ENCODE measurements at regions not wholly inside any gene's neighbourhood (a gene's known extent, or its start where the extent isn't known, plus 50 kb on each side); places are given as distances from the start of the nearest gene placed in this dataset.
A peak's percentile ranks its signal among the peaks of the same experiment; 100 is the strongest.

DNA sequence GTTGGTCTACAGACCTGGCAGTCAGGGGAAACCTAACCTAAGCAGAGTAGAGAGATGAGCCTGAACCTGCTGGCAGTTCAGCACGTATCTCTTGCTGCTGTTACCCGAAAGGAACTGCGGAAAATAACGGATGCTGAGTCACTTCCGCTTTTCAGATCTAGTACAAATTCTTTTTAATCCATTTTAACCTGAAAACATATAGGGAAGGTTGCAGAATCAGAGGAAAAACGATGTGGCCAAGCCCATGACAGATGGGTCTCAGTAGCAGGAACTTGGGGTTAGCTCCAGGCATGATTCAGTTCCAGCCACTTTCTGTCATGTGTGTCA lies 120.7 kb upstream of the ADRA1D start:
- peaks cover 7% of the 10 kb centered on the region; the same call in 1 of the 3 replicates for H3K9me3 ChIP-seq
- no peak for ATAC-seq
- ChIA-PET POLR2A (no interaction called here), CTCF (interaction anchor here (0.6 to 1.2 kb wide), 2 partner anchors 10 to 95 kb away, joined by 3 to 4 read pairs; no protein-coding TSS in a partner anchor)
- H3K4me2 ChIP-seq, result no peak overlapping the region
- no peaks in the 10 kb centered on the region for H3K4me1 ChIP-seq
- DNase-seq (ENCODE audit: low read depth in 1 of 2, low spot score in 1 of 2), result no peak
- peak; percentile 7 for FAIRE-seq
- no peak overlapping the region for H3K4me3 ChIP-seq
- H3K27ac ChIP-seq, result no peak overlapping the region
- TF ChIP-seq, protein P1, sequence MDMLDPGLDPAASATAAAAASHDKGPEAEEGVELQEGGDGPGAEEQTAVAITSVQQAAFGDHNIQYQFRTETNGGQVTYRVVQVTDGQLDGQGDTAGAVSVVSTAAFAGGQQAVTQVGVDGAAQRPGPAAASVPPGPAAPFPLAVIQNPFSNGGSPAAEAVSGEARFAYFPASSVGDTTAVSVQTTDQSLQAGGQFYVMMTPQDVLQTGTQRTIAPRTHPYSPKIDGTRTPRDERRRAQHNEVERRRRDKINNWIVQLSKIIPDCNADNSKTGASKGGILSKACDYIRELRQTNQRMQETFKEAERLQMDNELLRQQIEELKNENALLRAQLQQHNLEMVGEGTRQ (IDR thresholded peaks at IDR 0.05), result no peak
- TF ChIP-seq MAZ (IDR thresholded peaks at IDR 0.05; ENCODE audit: borderline replicate concordance, low read depth, low read length) (no peak), JUN (IDR thresholded peaks at IDR 0.05) (no peak), SMC3 (IDR thresholded peaks at IDR 0.05) (no peak), BHLHE40 (IDR thresholded peaks at IDR 0.05; ENCODE audit: low read depth, low read length) (no peak), NFE2L2 (conservative IDR thresholded peaks at IDR 0.05; ENCODE audit: low read length) (no peak), TP53 (CRISPR knock-in tag; IDR thresholded peaks at IDR 0.05) (no peak), ZNF302 (CRISPR knock-in tag; IDR thresholded peaks at IDR 0.05) (no peak), RFX5 (IDR thresholded peaks at IDR 0.05) (no peak), KDM5A (IDR thresholded peaks at IDR 0.05) (no peak)
- TF ChIP-seq, protein P2, sequence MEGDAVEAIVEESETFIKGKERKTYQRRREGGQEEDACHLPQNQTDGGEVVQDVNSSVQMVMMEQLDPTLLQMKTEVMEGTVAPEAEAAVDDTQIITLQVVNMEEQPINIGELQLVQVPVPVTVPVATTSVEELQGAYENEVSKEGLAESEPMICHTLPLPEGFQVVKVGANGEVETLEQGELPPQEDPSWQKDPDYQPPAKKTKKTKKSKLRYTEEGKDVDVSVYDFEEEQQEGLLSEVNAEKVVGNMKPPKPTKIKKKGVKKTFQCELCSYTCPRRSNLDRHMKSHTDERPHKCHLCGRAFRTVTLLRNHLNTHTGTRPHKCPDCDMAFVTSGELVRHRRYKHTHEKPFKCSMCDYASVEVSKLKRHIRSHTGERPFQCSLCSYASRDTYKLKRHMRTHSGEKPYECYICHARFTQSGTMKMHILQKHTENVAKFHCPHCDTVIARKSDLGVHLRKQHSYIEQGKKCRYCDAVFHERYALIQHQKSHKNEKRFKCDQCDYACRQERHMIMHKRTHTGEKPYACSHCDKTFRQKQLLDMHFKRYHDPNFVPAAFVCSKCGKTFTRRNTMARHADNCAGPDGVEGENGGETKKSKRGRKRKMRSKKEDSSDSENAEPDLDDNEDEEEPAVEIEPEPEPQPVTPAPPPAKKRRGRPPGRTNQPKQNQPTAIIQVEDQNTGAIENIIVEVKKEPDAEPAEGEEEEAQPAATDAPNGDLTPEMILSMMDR (IDR thresholded peaks at IDR 0.05), result no peak
- WGBS (ENCODE audit: missing lambda C conversion rate), result 75% methylated on average over 6 of the region's 6 CpGs

DNA sequence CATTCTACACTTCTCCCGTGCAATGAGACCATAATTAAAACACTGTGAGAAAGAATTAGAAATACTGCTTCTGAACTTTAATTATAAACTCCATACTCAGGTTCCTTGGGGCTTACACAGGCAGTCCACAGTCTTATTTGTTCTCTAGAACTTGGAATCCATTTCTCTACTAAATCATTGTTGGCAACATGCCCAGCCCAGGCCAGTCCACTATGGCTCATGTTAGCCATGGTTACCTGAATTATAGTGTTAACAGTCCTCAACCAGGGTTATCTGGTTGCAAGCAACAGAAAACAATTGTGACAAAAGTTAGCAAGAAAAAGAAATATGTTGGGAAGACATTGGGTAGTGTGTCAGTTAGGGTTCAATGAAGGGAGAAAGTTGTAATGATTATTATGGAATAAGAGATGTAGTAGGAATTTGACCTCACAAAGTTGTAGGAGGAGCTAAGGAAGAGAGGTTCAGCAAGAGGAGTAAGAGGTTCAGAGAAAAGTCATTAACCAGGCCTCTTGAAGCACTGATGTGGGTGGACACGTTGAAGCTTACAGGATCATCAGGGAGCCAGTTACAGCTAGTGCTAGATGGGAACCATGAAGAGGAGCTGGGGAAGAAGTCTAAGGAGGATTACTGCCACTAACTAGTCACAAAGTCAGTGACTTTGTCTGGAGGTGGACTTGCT lies 120.2 kb upstream of the ADRA1D start:
- FAIRE-seq, result no peak
- TF ChIP-seq RCOR1 (IDR thresholded peaks at IDR 0.05; ENCODE audit: low read depth, low read length) (no peak), JUN (IDR thresholded peaks at IDR 0.05) (no peak)
- TF ChIP-seq, protein P3, sequence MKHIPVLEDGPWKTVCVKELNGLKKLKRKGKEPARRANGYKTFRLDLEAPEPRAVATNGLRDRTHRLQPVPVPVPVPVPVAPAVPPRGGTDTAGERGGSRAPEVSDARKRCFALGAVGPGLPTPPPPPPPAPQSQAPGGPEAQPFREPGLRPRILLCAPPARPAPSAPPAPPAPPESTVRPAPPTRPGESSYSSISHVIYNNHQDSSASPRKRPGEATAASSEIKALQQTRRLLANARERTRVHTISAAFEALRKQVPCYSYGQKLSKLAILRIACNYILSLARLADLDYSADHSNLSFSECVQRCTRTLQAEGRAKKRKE (CRISPR knock-in tag; IDR thresholded peaks at IDR 0.05; ENCODE audit: low read depth), result no peak
- H3K4me2 ChIP-seq, result no peak overlapping the region
- 62% methylated on average over 2 of the region's 2 CpGs for WGBS (ENCODE audit: missing lambda C conversion rate)
- H3K4me1 ChIP-seq, result no peaks in the 10 kb centered on the region
- CTCF ChIA-PET, result interaction anchor here (0.6 to 1.2 kb wide), 3 partner anchors 9 to 96 kb away, joined by 3 to 4 read pairs (median 3); no protein-coding TSS in a partner anchor
- ATAC-seq, result no peak
- DNase-seq (ENCODE audit: low read depth in 1 of 2, low spot score in 1 of 2), result no peak
- H3K27ac ChIP-seq, result no peak overlapping the region
- POLR2A ChIA-PET, result no interaction called here
- peaks cover 7% of the 10 kb centered on the region; the same call in 1 of the 3 replicates for H3K9me3 ChIP-seq
- no peak overlapping the region for H3K4me3 ChIP-seq

DNA sequence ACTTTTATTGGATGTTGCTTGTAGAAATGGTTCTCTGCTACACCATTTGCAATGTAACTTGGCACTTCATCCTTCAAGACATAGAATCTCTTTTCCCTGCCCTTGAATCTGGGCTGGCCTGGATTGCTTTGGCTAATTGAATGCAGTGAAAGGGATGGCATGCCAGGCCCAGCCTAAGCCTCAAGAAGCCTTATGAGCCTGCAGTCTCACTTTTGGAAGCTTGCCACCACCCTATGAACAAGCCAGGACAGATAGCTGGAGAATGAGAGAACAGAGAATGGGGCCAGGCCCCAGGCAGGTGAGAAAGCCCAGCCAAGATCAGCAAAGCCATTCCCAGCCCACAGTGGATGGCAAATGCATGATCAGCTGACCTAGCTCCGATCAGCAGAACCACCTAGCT lies 117.0 kb upstream of the ADRA1D start:
- DNase-seq (ENCODE audit: low read depth in 1 of 2, low spot score in 1 of 2) (no peak), ATAC-seq (no peak), FAIRE-seq (no peak)
- H3K4me2 ChIP-seq, result no peak overlapping the region
- TF ChIP-seq JUNB (IDR thresholded peaks at IDR 0.05) (no peak), ESRRA (IDR thresholded peaks at IDR 0.05; ENCODE audit: borderline replicate concordance, low read length) (no peak), EHF (CRISPR knock-in tag; IDR thresholded peaks at IDR 0.05) (no peak), CHD4 (IDR thresholded peaks at IDR 0.05; ENCODE audit: borderline replicate concordance) (no peak), EP300 (IDR thresholded peaks at IDR 0.05) (no peak), FOXS1 (CRISPR knock-in tag; IDR thresholded peaks at IDR 0.05) (no peak), ZC3H11A (IDR thresholded peaks at IDR 0.05) (no peak), NFE2L2 (conservative IDR thresholded peaks at IDR 0.05; ENCODE audit: low read length) (no peak)
- TF ChIP-seq, protein P2 (IDR thresholded peaks at IDR 0.05), result no peak
- TF ChIP-seq, protein P4, sequence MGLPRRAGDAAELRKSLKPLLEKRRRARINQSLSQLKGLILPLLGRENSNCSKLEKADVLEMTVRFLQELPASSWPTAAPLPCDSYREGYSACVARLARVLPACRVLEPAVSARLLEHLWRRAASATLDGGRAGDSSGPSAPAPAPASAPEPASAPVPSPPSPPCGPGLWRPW (IDR thresholded peaks at IDR 0.05), result no peak
- TF ChIP-seq, protein P1 (IDR thresholded peaks at IDR 0.05), result no peak
- H3K9me3 ChIP-seq, result peaks cover 7% of the 10 kb centered on the region; the same call in 1 of the 3 replicates
- H3K4me1 ChIP-seq, result no peaks in the 10 kb centered on the region
- no peak overlapping the region for H3K27ac ChIP-seq
- POLR2A ChIA-PET, result no interaction called here
- no peak overlapping the region for H3K4me3 ChIP-seq
- CTCF ChIA-PET, result interaction anchor here (1.0 kb wide), 1 partner anchor 9 kb away, joined by 3 read pairs; no protein-coding TSS in a partner anchor
- 48% methylated on average over 1 of the region's 1 CpG for WGBS (ENCODE audit: missing lambda C conversion rate)

All from A549 (cell line).